ENCODE measurements at regions not wholly inside any gene's neighbourhood (a gene's known extent, or its start where the extent isn't known, plus 50 kb on each side); places are given as distances from the start of the nearest gene placed in this dataset.

DNA sequence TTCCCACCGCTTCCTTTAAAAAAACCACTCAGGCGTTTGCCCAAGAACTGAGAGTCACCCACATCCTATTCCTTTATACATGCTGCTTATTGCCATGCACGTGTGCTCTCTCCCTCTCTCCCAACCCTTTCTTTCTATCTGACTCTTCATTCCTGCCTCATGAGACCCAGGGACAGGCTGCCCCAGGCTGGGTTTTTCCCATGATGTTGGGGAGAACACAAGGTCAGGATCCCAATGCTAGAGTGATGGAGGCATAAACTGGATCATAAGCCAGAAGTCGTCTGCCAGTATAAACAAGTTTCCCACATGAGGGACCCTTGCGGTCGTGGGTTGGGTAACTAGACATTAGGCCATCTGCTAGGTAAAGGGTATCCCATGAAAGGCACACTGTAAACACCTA is 64.9 kb downstream of the CD2 start:
- DNase-seq (ENCODE audit: low read depth in 2 of 2), result no peak

DNA sequence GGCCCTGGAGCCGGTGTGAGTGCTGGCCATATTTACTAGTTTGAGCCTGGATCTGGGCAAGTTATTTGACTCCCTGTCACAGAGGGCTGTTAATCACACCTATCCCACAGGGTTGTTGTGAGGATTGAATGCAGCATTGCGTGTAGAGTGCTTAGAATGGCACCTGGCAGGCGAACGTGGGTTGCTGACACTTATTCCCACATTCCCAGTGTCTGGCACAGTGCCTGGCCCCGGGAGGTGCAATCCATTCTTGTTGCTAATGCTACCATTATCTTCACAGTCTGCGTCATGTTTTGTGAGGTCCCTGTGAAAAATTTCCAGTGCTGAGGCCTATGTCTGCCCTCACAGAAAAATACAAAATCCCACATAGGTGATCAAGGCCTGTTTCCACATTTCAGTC is 66.1 kb downstream of the CD2 start:
- DNase-seq (ENCODE audit: low read depth in 2 of 2), result no peak

DNA sequence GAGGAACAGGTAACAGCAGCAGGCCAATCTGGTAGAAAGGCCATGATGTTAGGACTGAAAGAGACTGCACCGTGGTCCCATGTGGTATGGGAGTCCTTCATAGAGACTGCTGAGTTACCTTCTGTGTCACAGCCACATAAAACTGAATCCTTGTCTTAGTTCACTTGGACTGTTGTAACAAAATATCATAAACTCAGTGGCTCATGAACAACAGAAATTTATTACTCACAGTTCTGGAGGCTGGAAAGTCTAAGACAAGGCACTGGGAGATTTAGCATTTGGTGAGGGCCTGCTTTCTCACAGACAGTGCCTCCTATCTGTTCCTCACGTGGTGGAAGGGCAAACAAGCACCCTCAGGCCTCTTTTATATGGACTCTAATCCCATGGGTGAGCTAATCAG is 67.5 kb downstream of the CD2 start:
- DNase-seq (ENCODE audit: low read depth in 2 of 2), result no peak

DNA sequence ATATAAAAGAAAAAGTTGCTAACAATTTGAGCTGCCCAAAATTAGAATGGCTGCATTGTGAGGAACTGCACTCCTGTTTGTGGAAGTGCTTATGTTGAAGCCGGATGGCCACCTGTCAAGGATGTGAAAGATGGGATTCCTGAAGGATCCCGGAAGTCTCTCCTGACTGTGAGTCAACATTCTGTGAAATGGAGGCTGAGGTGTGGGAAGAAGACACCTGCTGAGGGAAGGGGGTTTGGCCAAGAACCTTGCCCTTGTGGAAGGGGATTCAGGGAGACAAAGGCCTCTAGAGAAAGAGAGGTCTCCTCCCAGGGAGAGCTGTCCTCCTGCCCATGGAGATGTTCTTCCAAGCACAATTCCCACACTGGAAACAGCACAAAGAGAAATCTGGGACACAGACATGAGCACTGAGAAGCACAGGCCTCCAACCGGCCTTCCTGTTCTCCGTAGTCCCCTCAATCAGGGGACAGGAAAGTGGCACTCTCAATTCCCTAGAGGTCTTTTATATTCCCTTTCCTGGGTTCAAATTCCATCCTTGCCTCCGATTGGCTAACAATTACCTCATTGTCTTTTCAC is 70.5 kb downstream of the CD2 start:
- no peak for DNase-seq (ENCODE audit: low read depth in 2 of 2)

DNA sequence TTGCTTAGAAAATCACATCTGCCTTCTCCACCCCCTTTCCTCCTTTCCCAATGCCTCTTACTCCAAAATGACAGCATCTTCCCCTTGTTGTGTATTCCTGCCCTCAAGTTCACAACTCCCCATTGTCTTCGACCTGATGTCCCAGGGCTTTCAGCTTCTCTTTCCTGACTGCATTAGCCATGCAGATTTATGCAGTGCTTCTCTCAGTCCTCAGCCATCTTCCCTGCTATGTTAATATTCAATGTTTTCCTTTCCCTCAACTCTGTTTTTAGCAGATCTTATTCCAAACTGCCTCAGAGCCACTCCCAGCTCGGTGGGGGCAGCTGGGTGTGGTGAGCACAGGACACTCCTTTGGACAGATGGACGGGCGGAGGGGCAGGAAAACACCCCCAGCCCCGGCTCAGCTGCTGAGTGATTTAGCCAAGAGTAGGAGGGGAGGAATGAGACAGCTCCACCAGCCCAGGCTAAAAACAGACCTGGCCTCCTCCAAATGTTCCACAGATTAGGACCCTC is 71.0 kb downstream of the CD2 start:
- no peak for DNase-seq (ENCODE audit: low read depth in 2 of 2)

DNA sequence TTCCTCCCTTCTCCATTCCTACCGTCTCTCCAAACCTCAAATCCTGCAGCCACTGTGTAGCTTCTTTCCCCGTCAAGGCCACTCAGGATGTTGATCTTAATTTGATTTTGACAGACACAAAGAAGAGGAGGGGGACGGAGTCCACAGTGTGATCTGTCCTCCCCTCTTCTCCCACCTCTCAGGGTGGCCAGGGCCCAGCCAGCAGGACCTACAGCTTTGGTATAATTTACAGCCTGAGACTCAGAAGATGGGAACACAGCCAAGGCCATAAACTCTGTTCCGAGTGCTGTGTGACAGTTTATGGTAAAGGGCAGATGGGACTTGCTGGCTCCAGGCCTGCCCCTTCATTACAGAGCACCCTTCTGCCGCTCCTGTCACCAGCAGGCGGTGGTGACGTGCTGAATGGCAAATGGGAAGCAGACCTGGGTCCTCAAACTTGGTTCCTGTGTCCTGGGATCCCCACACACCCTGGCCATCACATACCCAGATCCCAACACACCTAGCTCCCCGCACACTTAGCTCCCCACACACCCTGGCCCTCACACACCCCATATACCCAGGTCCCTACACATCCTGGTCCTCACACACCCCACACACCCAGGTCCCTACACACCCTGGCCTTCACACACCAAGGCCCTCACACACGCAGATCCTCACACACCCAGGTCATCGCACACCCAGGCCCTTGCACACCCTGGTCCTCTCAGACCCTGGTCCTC is 71.6 kb downstream of the CD2 start:
- DNase-seq (ENCODE audit: low read depth in 2 of 2), result no peak

DNA sequence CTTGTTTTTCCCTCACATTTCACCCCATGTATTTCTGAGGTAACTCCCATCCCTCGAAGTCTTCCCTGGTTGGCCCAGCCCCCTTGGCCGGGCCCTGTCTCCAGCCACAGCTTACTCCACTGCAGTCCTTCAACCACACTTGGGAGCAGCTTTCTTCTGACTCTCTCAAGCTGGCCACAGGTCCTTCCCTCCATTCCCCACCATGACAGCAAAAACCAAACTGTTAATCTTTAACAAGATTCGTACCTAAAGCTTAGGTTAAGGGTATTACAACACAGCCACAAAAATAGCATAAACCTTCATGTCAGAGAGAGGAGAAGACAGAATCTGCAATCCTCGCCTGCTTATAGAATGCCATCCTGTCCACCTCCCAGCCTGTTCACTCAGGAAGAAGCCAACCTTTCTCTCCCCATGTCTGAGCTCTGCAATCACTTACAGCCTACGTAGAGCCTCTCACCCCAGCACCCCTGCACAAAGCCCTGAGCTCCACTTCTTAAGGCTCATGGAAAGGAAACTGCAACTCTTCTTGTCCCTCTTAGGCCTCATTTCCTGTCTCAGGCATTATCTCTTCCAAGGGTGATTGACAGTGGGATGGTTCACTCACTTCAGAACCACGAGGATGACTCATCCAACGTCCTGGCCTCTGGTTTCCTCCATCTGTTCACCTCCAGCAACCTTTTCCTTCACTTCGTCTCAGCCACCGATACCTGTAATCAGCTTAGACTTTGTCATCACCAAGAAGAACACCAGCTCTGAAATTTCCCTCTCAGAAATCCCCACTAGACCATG is 72.8 kb downstream of the CD2 start:
- DNase-seq (ENCODE audit: low read depth in 2 of 2), result peak; percentile 56 to 66

DNA sequence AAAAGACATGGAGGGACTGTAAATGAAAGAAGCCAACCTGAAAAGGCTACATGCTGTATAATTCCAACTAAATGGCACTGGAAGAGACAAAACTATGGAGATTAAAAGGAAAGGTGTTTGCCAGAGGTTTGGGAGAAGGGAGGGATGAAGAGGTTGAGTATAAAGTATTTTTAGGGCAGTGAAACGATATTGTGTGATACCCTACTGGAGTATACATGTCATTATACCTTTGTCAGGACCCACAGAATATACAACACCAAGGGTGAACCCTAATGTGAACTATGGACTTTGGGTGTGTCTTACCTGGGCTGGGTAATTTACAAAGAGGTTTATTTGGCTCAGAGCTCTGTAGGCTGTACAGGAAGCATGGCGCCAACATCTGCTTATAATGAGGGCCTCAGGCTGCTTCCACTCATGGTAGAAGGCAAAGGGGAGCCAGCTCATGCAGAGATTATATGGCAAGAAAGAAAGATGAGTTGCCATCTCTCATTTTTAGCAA is 73.4 kb downstream of the CD2 start:
- no peak for DNase-seq (ENCODE audit: low read depth in 2 of 2)

DNA sequence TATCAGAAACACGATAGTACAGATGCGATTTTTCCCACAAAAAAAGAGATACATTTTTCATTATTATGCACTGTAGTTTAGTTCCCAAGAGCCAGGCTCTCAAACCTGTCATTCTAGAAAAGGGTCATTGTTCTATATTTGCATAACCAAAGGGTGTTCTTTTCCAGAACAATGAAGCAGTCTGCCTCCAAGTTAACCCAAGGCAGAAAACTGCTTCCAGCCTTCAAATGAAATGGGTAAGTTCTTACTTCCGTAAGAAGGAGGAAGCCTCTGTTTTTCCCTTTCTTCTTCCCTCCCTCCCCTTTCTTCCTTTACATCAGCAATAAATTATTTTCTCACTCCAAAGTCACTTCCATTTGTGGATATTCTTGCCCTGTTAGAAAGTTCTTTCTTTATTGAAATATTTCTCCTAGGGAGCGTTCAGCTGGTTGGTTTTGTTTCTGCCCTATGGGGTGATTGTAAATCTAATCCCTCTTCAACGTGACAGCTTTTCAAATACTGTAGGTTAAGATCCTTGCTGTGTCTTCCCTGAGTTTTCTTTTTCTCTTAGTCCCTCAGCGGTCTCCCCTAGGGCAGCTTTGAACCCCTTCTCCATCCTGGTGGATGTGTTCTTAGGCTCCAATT is 77.3 kb upstream of the PTGFRN start:
- no peak for DNase-seq (ENCODE audit: low read depth in 2 of 2)

DNA sequence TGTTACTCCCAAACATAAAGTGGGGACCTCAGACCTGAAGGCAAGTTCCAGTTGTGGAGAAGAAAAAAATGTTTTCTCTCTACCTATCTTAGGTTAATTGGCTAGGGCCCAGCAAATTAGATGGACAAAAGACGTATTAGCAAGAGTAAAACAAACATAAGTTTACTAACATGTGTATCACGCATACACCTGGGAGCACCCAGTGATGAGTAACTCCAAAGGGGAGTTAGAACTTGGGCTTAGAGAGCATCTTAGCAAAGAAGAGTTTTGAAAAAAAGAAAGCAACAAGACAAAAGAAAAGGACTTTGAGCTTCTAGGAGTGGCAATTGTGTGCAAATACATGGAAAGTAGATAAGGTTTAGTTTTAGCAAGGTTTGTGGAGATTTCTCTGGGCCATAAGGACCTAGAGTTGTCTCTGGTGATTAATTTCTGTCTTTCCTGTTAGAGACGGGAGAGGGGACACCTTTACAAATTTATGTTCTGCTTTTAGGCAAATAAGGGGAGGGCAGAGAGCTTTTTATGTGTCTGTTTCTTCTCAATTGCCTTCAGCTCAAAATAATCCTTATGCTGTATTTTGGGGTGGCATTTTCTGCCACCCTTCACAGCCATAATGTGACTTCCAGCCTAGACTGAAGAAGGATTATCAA is 76.7 kb upstream of the PTGFRN start:
- DNase-seq (ENCODE audit: low read depth in 2 of 2), result no peak

DNA sequence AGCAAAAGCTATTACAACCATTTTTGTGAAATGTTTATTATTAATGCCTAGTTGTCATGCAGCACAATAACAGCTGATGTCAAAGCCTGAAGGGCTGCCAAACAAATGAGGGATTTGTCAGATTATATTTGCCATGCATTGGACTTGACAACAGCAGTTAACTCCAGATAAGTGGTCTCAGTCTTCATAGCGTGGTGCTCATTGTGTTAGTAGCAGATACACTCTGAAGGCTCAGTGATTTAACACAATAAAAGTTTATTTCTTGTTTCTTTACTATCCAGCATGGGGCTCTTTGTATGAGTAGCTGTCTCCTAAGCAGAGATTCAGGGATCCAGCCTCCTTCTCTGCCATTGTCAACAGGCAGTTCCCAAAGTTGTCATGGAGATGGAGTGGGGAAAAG is 76.0 kb upstream of the PTGFRN start:
- DNase-seq (ENCODE audit: low read depth in 2 of 2), result no peak

DNA sequence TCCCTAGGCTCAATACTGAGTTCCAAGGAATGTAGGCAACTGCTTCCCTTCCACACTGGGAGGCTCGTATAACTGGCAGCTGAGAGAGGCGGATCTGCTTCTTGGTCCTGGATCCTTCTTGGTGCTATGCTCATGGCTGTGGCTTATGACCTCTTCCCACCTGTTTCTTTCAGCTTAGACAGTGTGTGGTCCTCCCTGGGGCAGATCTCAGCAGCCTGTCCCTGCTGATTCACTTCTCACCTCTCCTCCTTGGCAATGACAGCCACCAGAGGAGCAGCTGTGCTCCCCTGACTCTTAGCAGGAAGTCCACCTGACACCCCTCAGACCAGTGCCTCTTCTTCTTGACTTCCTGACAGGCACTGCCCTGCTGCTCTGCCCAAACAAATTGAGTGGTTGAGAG is 75.1 kb upstream of the PTGFRN start:
- no peak for DNase-seq (ENCODE audit: low read depth in 2 of 2)

DNA sequence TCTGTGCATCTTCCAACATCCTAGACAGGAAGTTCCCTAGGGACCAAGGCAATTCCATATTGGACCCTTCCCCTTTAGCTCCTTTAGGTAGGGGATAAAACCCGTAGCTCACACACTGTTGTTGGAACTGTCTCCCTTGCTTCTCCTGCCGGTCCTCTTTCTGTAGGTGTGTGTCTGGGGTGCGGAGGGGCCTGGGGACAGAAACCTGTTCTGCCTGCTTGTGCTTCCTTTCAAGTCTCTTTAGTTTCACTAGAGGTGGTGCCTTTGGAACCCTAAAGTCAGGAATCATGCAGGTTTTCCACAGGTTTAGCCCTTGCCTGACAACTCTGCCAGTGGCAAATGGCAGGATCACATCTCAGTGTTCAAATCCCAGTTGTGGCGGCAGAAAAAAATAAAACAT is 74.6 kb upstream of the PTGFRN start:
- no peak for DNase-seq (ENCODE audit: low read depth in 2 of 2)

DNA sequence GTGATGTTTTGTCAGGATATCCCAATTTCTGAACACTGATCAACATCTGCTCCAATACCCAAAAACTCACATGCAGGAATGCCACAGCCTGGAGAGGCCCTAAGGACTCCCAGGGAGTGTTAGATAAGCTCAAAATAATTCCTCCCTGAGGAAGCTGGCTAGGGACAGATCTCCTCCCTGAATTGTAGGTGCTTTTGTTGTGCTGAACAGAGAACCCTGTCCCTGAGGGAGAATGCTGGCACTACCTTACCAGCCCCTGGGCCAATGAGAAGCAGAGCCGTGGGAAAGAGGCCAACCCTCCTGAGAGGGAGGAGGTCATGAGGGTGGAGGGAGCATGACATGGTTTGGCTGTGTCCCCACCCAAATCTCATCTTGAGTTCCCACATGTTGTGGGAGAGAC is 73.6 kb upstream of the PTGFRN start:
- DNase-seq (ENCODE audit: low read depth in 2 of 2), result no peak

DNA sequence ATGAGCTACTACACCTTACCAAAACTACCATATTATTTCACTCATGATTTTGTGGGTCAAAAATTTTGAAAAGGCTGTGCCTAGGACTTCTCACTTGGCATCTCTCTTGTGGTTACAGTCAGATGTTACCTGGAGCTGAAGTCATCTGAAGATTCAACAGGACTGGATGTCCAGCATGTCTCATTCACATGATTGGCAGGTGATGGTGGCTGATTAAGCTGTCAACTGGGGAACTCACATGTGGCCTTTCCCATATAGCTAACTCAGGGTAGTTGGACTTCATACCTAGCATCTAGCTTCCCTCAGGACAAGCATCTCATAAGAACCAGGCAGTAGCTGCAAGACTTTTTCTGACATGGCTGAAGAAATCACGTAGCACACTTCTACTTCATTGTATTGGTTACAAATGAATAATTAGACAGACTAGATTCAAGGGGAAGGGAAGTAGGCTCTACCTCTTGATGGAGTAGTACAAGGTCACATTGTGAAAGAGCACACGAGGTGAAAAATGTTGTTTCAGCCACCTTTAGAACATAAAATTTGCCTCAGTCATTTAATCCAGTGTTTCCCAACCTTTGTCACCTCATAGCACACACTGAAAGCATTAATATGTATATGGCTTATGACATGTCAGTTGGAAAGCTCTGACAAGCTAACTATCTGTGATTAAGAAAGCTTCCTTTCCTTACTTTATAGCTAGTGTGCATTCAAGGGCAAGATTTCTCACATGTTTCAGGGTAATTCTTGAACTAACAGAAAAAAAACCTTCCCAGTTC is 68.0 kb upstream of the PTGFRN start:
- DNase-seq (ENCODE audit: low read depth in 2 of 2), result no peak

DNA sequence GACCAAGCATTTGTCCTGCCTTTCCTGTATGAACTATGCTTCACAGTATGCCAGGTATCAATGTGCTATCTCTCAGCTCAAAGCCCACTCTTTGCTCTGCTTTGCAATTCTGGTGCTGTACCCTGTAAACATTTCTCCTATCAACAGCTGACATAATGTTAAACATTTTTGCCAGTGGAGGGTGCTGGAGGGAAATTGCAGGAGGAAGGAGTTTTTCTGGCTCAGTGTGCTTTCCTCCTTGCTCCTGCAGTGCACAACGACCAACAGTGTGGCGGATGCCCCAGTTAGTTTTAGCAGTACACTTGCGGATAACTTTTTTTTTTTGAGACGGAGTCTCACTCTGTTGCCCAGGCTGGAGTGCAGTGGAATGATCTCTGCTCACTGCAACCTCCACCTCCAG is 67.1 kb upstream of the PTGFRN start:
- DNase-seq (ENCODE audit: low read depth in 2 of 2), result no peak

DNA sequence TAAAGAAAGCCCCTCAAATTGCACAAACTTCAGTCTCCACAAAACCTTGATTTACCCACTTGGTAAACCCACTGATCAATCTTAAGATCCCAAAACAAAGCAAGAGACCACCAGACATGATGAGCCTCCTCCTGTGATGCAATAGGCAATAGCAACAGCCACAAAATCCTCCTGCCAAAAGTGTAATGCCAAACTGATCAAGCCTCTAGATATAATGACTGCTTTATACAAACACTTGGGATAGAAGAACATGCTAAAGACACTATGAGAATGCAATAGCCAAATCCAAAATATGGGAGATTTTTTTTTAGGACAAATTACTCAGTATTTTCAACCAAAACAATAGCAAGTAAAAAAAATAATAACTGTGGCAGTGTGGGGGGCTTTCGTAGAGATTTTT is 64.9 kb upstream of the PTGFRN start:
- DNase-seq (ENCODE audit: low read depth in 2 of 2), result no peak

DNA sequence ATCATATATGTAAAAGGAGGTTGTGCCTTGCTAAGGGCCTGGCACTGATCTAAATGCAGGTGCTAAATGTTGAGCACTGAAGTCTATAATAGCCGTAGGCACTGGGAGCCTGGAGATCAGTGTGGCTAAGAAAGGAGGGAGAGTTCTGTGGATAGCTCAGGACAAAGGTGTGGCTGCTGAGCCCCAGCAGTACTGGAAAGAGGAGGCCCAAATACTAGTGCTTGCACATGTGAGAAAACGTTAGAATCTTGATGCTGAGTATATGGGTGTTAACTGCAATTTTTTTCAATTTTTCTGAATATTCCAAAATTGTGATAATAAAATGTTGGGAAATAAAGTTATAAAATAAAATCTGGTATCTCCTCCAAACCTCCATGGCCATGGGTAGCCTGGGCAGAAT is 62.5 kb upstream of the PTGFRN start:
- no peak for DNase-seq (ENCODE audit: low read depth in 2 of 2)

DNA sequence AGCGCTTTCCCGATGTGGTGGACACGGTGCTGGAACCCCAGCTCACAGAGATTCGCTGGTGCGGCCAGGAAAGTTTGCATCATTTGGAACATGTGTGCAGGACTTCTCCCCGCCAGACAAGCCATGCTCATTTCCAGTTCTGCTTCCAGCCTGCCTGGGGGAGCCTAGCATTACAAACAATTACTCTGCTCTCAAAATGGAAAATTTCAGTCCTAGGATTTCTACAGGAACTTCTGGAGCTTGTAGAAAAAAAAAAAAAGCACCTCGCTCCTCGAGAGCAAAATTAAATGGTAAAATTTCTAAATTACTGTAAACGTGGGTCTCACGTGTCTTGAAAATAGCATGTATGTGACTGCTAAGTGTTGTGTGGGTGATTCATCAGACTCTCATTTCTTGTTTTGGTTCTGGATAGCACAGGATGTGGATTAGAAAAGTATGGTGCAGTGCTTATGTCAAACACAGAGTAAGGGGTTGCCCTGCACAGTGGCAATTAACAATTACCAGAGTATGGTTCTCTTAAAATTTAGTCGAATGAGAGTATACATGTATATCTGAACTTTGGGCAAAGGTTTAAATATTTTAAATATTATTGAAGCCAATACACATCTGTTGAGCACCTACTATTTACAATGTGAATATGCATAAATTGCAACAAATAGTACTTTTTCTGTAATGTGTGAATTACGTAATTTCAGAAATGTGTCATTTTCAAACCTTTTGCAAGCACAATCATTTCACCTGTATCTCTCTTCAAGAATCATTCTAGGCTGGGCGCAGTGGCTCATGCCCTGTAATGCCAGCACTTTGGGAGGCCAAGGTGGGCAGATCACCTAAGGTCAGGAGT is 61.8 kb upstream of the PTGFRN start:
- DNase-seq (ENCODE audit: low read depth in 2 of 2), result no peak

DNA sequence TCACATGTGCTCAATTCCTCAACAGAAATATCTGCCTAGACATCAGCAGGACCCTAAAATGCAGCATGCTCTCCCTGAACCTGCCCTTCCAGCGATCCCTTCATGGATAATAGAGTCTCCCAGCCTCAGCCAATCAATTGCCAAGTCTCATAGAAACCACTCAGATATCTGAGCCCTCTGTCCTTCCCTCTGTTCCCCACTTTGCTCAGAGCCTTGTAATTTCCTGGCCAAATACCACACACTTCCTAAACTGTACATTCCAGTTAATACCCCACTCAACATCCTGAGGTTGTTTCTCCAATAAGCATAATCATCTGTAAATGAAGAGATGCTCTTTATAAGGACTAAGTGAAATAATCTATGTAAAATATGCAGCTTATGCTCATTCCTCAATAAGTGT is 59.3 kb upstream of the PTGFRN start:
- DNase-seq (ENCODE audit: low read depth in 2 of 2), result no peak

Measured in stimulated activated CD8-positive, alpha-beta memory T cell treated with anti-CD3 and anti-CD28 coated beads, Interleukin-15, amount 100 ng/mL, for 48 hours (primary cell).